ENCODE measurements at regions not wholly inside any gene's neighbourhood (a gene's known extent, or its start where the extent isn't known, plus 50 kb on each side); places are given as distances from the start of the nearest gene placed in this dataset.

GRCh38 chr5:2184563-2185540 is 302.1 kb upstream of the IRX4 start:
- no peak for DNase-seq (ENCODE audit: low read depth)

- no peak for DNase-seq (ENCODE audit: low read depth)
These were observed 301.3 kb upstream of the IRX4 start for GRCh38 chr5:2184026-2184366.

DNA sequence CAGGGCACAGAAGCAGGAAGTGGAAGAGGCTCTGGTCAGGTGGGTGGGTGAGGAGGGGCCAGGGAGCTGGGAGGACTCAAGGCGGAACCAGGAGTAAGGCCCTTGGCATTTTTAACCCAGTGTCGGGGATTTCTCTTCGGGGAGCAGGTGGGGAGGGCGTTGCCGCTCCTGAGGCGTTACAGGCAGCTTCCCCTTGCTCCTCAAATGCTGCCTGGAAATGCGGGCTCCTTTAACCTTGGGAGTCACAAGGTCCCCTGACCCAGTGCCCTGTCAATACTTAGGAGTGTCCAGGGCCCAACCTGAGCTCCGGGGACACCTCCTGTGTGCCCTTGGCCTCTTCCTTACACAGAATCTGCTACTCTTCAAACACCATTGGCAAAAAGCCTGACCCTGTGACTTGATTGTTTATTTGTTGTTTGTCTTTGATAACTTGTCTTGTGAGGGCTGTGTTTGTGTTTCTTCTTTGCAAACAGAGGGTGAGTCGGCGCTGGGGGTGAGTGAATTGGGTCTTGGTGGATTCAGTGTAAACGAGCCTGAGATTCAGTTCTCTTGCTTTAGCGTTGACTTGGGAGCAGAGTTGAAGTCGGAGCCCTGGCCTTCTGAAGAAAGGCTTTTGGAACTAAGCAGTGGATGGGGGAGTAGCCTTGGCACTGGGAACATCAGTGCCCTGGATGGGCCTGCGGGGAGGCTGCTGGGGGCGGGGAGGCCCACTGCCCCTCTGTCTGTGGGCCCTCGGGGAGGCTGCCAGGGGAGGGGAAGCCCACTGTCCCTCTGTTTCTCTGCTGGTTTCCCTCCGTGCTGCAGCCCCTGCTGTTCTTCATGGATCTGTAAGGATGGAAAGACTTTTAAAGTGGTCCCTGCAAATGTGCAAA is 300.7 kb upstream of the IRX4 start:
- DNase-seq (ENCODE audit: low read depth): no peak

DNA sequence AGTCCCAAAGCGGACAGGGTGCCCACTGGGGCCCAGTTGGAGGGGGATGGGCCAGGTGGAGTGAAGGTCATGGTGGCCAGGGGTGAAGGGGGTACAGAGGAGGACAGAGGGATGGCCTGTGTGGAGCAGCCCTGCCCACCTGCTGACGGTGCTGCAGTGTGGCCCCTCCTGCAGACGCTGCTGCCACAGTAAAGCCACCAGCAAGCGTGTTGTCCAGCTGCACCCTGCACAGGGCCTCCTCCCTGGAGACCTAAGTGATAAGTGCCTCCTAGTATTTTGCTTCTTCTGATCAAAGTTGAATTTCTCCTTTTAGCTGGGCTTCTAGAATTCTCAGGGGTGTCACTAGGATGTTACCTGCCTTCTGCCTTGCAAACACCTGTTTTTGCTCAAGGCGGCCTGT is 299.3 kb upstream of the IRX4 start:
- DNase-seq (ENCODE audit: low read depth): no peak

DNA sequence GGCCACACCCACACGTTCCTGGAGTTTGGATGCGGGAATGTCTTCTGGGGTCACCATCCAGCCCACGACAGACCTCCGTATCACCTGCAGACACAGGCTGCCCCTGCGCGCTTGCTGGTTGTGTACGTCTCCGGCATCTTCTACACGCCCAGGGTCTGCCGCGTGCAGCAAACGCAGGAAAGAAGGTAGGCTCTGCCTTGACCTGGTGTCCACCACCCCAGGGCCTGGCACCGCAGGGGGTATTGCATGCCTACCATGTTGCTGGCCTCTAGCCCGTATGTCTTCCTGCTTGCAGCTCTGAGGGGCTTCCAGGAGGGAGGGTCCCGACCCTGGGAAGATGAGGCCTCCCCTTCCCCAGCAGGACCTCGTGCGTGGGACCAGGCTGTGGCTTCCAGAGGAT is 298.8 kb upstream of the IRX4 start:
- DNase-seq (ENCODE audit: low read depth): no peak

DNA sequence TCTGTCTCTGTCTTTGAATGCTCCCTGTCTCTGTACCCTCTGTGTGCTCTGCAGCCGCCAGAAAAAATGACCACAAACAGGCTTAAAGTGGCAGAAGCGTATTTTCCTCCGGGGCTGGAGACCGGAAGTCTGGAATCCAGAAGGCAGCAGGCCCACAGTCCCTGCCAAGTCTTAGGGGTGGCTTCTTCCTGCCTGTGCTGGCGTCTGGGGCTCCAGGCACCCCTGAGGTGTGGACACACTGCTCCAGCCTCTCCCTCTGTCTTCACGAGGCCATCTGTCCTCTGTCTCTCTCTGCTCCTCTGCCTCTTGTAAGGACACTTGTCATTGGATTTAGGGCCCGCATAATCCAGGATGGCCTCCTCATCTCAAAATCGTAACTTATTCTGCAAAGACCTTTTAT is 298.4 kb upstream of the IRX4 start:
- no peak for DNase-seq (ENCODE audit: low read depth)

DNA sequence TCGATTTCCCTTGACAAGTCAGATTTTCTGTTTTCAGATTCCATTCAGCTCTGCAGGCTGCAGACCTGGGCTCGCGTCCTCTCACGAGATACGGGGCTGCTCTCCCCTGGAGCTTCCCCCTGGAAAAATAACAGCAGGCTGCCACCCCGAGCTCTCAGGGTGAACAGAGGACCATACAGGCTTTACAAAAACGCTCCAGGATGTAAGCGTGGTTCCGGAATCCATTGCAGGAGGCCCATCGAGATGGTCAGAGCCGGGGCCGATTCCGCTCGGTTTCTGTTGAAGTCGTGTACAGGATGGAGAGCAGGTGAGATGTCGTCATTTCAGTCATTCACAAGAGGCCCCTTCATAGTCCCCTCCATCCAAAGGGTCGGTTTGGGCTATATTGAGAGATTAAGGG is 297.7 kb upstream of the IRX4 start:
- DNase-seq (ENCODE audit: low read depth): no peak

DNA sequence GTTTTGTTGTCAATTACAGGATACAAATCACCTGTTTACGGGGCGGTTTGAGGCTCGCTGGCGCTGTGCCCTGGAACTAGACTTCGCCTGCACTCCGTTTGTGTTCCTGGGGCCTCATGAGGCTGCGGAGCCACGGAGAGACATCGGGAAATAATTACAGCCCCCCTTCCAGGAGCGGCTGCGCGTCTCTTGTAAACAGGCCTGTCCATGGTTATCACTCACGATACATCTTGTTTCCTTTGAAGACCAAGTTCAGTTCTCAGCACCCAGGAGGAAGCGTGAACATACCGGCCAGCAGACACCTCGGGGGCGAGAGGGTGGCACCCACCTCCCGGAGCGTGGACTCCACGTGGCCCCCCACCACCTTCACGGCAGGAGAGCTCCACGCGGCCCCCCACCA is 297.1 kb upstream of the IRX4 start:
- no peak for DNase-seq (ENCODE audit: low read depth)

GRCh38 chr5:2178528-2178927 is 295.8 kb upstream of the IRX4 start:
- DNase-seq (ENCODE audit: low read depth): no peak

DNA sequence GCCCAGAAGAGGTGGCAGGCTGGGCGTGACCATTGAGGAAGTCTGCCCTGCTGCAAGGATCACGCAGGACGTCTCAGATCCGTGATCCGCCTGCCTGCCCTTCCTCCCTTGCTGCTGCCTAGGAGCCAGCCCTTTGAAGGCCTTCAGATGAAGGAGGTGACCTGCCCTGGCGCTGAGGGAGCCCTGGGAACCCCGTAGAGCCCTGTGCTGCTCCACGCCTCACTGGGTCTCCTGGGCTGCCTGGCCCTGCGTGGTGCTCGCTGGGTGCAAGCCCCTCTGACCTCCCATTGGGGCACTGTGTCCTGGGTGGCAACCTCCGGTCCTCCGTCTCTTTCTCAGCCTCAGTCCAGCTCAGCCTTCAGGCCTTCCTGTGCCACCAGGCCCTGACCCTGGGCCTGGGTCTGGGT is 295.3 kb upstream of the IRX4 start:
- DNase-seq (ENCODE audit: low read depth): no peak

GRCh38 chr5:2177244-2177643 is 294.5 kb upstream of the IRX4 start:
- no peak for DNase-seq (ENCODE audit: low read depth)

DNA sequence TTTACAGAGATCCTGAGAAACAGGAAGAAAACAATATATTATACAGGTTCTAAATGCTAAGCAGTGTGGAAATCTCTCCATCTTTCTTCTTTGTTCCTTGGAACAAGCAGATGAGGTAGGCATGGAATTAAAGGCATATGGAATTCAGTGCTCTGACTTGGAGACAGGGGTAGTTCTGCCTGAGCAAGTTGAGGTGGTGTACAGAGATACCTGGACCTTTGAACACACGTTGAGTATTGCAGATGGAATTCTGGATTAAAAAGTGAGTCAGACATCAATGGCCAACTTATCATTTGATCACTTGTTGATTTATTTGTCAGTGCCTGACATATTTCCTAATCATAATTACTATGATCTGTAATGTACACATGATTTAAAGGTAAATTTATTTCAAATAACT is 293.9 kb upstream of the IRX4 start:
- DNase-seq (ENCODE audit: low read depth): no peak

DNA sequence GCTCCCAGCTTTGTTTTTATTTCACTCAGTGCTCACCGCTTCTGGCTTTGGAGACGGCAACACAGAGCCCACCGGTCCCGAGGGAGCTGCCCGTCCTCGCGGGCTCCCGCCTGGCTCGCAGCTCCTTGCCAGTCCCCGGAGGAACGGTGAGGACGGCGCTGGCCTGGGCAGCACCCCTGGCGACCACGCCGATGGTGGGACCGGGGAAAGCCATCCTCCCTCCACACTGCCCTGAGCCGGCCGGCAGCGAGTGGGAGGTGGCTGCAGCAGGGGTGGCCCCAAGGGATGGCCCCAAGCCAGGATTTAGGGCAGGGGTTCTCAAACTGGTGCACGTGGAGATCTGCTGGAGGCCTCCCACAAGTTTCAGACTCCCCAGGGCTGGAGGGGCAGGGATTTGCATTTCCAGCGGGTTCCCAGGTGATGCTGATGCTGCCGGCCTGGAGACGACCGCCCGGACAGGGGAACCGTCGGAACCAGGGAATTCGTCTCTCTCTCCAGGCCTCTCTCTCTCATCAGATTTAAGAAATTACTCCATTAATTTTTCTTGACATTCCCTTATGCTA is 293.2 kb upstream of the IRX4 start:
- no peak for DNase-seq (ENCODE audit: low read depth)

DNA sequence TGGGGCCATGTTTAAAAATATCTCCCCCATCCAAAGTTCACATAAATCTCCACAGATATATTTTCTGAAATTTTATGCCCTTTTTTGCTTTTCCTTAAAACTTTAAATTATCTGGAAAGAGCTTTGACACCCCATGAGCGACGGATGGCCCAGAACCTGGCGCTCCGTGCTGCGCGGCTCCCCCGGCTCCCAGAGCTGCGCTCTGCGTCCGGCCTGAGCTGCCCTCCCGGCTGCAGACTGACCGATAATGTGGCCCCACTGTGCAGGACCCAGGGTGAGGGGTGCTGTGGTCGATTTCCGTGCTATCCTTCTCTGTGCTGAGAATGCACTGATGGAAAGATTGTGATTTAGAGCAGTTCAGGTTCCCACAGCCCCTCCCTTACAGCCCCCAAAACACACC is 292.3 kb upstream of the IRX4 start:
- DNase-seq (ENCODE audit: low read depth): no peak

GRCh38 chr5:2174538-2174937 is 291.8 kb upstream of the IRX4 start:
- DNase-seq (ENCODE audit: low read depth): no peak

DNA sequence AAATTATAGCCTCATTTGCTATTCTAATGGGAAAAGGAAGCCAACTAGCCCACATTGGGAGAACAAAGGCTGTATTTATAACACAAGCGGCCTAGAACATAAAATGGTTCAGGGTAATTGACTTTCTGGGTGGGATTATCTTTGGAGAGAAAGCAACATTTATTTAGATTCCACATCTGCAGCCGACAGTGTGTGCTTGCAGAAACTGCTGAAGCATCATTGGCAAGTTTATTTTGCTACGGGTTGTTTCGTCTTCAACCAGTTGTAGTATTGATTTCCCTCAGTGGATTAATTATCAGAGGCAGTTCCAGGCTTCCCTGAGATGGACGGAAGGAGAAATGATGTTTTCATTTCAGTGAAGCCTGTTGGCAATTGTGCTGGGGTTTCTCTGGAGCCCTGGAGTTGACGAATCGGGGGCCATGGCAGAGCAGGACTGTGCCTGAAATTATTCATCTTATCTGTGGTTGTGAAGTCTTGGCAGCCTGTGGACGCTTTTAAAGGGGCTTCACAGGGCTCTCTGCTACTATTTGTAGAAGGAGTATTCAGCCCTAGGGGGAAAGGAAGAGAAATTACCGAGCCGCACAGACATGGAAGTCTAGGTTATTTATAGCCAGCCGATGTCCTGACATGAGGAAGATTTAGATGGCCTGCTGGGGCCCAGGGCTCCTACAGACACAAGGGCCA is 290.6 kb upstream of the IRX4 start:
- no peak for DNase-seq (ENCODE audit: low read depth)

DNA sequence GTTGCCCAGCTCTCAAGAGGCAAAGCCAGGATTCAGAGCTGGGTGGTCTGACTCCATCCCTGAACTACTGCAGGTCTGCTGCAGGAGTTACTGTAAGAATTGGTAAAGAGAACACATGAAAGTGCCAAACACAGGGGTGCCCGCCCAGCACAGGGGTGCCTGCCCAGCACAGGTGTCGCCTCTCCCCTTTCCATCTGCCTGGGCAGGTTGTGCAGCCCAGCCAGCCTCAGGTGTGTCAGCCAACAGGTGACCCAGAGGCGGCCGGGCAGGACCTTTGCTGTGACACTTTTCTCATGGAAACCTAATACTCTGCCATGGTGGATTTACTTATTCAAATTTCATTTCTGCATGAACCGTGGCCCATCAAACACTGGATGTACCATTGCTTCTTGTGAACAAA is 289.7 kb upstream of the IRX4 start:
- no peak for DNase-seq (ENCODE audit: low read depth)

- DNase-seq (ENCODE audit: low read depth): no peak
These were observed 288.0 kb upstream of the IRX4 start for GRCh38 chr5:2170761-2171160.

DNA sequence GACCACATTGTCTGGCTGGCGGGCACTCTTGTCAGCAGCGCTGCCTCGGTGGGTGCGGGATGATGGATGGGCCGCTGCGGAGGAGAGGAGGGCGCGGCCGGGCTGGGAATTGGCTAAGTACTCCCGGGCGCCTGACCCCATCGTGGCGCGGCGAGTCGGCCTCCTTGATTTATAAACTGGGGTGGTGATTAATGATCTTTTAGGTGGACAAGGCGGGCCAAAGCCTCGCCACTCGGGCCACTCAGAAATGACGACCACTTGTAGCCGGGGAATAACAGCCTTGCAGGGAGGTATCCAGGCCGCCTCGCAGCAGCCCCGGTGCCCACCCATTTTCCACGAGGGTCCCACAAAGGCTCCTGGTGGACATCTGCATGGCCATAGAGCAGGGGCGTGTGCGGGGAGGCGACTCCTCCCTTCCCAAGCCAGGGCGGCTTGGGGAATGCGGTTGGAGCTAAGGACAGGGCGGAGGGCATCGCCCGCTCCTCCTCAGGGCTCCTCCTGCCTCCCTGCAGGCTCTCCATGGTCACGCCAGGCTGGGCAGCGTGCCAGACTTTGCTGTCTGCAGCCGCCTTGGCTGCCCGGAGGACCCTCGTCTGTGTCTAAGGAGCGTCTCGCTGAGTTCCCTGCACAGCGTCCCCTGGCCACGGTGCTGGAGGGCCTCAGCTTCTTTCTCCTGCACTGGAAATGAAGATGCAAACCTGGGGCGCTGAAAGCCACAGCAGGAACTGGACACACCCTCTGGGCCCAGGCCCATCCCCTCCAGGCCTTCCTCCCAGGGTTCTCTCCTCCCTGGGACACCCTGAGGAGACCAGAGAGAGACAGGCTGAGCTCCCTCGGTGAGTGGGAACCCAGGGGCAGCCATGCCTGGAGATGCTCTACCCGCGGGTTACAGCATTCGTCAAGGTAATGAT is 287.4 kb upstream of the IRX4 start:
- DNase-seq (ENCODE audit: low read depth): no peak

DNA sequence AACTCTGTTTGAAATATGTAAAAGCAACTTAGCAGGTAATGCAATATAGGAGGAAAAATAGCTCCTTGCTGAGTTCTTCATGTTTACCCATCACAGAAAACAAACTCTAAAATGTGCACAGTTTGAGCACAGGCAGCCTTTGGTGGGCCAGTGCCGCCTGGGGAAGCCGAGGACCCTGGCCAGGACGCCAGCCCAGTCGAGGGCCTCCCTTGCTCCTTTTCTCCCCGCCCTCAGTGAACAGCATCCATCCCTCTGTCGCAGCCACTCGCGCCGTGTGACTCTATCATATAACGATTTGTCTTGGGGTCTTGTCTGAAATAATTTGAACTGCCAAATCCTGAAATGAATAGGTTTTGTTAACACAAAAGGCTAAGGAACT is 286.7 kb upstream of the IRX4 start:
- no peak for DNase-seq (ENCODE audit: low read depth)
